T-helper 17 cell (primary cell): ENCODE measurements at regions not wholly inside any gene's neighbourhood (a gene's known extent, or its start where the extent isn't known, plus 50 kb on each side); places are given as distances from the start of the nearest gene placed in this dataset.

ENCODE experiments used
- ATAC-seq: fragments of 150-1000 bp; cut with Tn5 transposase; 2 replicates; pipeline ENCODE4 v1.10.0; 2021; ENCODE audit warnings: mild to moderate bottlenecking, moderate library complexity
- DNase-seq, 3 donors: peaks; one replicate each; pipeline versions ENCODE4 v3.0.0 to v3.0.0-alpha.2; 2020 to 2021
- H3K9me3 ChIP-seq: one replicate; pipeline ENCODE4 v1.7.0; 2013; ENCODE audit warnings: low read length, mild to moderate bottlenecking; ENCODE audit not compliant: control insufficient read depth, poor library complexity, severe bottlenecking
- H3K27ac Mint-ChIP-seq: one replicate; pipeline ENCODE4 v1.8.0; 2022; ENCODE audit warnings: mild to moderate bottlenecking, moderate library complexity, mixed read lengths
- H3K27me3 Mint-ChIP-seq: one replicate; pipeline ENCODE4 v1.8.0; 2022; ENCODE audit warnings: mixed read lengths
- H3K36me3 Mint-ChIP-seq: one replicate; pipeline ENCODE4 v1.8.0; 2022; ENCODE audit warnings: low read depth, mixed read lengths
- H3K4me1 Mint-ChIP-seq: one replicate; pipeline ENCODE4 v1.8.0; 2022; ENCODE audit warnings: mild to moderate bottlenecking, mixed read lengths
- H3K4me3 Mint-ChIP-seq: one replicate; pipeline ENCODE4 v1.8.0; 2022; ENCODE audit warnings: mild to moderate bottlenecking, moderate library complexity, mixed read lengths

DNA sequence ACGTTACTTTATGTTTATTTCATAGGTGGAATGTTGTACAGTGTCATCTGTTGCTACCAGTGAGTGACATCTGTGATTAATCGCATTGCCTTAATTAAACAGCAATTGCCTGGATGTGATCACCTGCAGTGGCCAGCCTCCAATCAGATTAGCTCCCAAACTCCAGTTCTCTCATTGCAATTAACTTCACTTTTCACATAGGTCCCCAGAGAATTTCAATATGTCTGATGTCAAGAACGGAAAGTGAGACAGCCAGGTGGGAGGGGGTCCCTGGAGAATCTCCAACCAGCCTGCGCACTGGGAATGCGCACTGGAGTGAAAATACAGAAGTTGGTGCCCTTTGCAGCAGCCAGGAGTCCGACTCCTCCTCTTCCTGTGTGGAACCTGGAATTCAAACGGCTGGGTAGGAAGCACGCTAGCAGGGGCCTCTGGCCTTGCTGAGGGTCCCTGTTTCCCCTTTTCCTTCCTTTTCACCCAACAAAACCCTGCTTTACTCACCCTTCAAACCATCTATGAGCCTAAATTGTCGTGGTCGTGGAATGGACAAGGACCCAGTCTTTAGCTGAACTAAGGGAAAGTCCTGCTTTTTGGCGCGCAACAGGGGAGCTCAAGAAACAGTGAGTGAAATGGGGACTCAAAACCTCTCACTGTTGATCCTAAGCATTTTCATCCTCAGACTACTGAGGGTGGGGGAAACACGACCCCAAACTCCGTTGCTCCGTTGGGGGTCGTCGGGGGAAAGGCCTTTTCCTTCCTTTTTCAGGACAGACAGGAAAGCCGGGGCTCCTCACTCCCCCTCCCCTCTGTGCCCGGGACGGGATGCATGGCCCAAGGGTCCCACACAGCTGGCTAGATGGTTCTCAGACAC, 1355.5 kb upstream of the LRRTM3 start:
- H3K27me3 Mint-ChIP-seq: peaks cover 4% of the 10 kb centered on the region
- no peaks in the 10 kb centered on the region for H3K9me3 ChIP-seq
- H3K36me3 Mint-ChIP-seq: no peaks in the 10 kb centered on the region
- peaks cover 2% of the 10 kb centered on the region for H3K4me1 Mint-ChIP-seq
- H3K4me3 Mint-ChIP-seq: no peak overlapping the region
- ATAC-seq: no peak
- no peak for DNase-seq
- no peak overlapping the region for H3K27ac Mint-ChIP-seq

DNA sequence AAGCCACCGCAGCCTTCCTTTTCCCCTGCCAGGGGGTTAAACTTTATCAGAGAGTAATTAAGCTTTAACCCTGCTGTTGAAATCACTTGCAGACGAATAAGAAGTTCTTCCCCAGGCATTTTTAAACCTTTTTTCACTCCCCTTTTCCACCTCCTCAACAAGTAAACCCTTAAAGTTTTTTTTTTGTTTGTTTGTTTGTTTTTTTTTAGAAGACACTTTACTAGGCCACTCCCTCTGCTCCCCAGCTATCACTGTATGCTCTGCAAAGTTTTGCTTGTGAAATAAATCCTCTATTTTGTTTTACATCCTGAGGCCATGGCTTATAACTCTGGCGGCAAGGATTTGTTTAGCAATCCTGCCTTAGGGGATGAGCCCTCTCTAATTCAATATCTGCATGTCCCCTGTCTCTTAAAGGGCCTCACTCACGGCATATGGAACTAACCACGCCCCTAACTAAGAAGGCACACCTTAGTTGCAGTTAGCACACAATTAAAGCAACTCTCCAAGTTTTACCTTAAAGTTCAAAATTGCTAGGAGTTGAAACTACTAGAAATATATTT, 1354.7 kb upstream of the LRRTM3 start:
- Mint-ChIP-seq H3K36me3 (no peaks in the 10 kb centered on the region), H3K4me3 (no peak overlapping the region), H3K27me3 (peaks cover 4% of the 10 kb centered on the region), H3K4me1 (peaks cover 2% of the 10 kb centered on the region), H3K27ac (no peak overlapping the region)
- no peak for DNase-seq
- ATAC-seq: no peak
- H3K9me3 ChIP-seq: no peaks in the 10 kb centered on the region

- DNase-seq: no peak
- no peak overlapping the region for H3K27ac Mint-ChIP-seq
- no peak for ATAC-seq
- no peaks in the 10 kb centered on the region for H3K27me3 Mint-ChIP-seq
- no peak overlapping the region for H3K4me3 Mint-ChIP-seq
- no peaks in the 10 kb centered on the region for H3K4me1 Mint-ChIP-seq
- peaks cover 2% of the 10 kb centered on the region for H3K9me3 ChIP-seq
- no peaks in the 10 kb centered on the region for H3K36me3 Mint-ChIP-seq
Observed at GRCh38 chr10:65581426-65582026, 1344.3 kb upstream of the LRRTM3 start.

GRCh38 chr10:65602182-65602865, 1323.5 kb upstream of the LRRTM3 start:
- Mint-ChIP-seq H3K4me3 (no peak overlapping the region), H3K36me3 (no peaks in the 10 kb centered on the region), H3K27me3 (no peaks in the 10 kb centered on the region), H3K4me1 (no peaks in the 10 kb centered on the region), H3K27ac (no peak overlapping the region)
- no peaks in the 10 kb centered on the region for H3K9me3 ChIP-seq
- DNase-seq: no peak
- ATAC-seq: no peak

GRCh38 chr10:65611592-65611991, 1314.2 kb upstream of the LRRTM3 start:
- no peak overlapping the region for H3K4me3 Mint-ChIP-seq
- no peak for DNase-seq
- no peaks in the 10 kb centered on the region for H3K9me3 ChIP-seq
- H3K27ac Mint-ChIP-seq: no peak overlapping the region
- no peaks in the 10 kb centered on the region for H3K36me3 Mint-ChIP-seq
- H3K4me1 Mint-ChIP-seq: no peaks in the 10 kb centered on the region
- H3K27me3 Mint-ChIP-seq: no peaks in the 10 kb centered on the region
- no peak for ATAC-seq

DNA sequence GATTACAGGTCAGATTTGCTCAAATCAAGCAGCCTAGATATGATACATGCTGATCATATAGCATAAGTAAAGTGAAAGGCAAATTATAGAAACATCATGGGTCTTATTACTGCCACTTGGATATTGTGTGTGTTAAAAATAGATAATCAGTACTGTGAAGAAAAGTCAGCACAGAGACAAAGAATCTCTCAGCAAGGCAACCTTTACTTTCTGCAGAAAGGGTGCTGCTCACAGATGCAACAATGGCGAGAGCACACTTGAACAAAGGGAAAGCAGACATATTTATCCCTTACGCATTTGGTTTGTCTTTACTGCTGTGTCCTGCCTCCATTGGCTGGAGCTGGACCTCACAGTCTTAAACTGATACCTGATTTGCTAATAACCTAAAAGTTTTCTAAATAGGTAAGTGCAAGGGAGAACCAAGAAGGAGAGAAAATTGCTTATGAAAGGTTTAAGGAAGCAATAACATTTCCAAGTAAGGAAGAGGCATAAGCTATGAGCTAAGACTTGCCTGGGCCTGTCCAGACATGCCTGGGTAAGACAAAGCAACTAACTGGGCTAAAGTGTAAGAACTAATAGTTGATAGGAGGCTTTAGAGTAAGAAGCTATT, 1310.8 kb upstream of the LRRTM3 start:
- ATAC-seq: no peak
- Mint-ChIP-seq H3K36me3 (no peaks in the 10 kb centered on the region), H3K27me3 (no peaks in the 10 kb centered on the region), H3K4me3 (no peak overlapping the region), H3K4me1 (no peaks in the 10 kb centered on the region), H3K27ac (no peak overlapping the region)
- H3K9me3 ChIP-seq: no peaks in the 10 kb centered on the region
- no peak for DNase-seq

- Mint-ChIP-seq H3K36me3 (no peaks in the 10 kb centered on the region), H3K4me1 (no peaks in the 10 kb centered on the region), H3K4me3 (no peak overlapping the region), H3K27me3 (no peaks in the 10 kb centered on the region), H3K27ac (no peak overlapping the region)
- no peak for DNase-seq
- H3K9me3 ChIP-seq: no peaks in the 10 kb centered on the region
- ATAC-seq: no peak
Observed at GRCh38 chr10:65618126-65618525, 1307.7 kb upstream of the LRRTM3 start.

DNA sequence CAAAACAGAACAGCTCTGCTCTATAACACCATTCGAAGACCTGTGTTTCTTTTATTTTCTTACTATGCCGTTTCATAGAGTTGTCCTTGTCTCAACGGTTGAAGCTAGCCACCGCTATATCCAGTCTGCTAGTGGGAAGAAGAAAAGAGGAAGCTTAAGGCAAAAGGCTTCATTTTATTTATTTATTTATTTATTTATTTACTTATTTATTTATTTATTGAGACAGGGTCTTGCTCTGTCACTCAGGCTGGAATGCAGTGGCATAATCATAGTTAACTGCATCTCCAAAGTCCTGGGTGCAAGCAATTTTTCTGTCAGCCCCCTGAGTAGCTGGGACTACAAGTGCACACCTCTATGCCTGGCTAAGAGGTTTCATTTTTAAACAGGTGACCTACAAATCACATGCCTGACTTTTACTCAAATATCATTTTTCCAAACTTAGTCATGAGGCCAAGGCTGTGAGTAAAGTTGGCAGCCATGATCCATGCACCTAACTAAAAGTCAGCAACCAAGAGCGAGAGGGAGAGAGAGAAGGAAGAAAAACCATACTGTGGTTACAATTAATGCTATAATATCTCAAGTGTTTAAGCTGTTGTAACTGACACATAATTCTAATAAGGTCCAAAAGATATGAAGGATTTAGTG, 1305.3 kb upstream of the LRRTM3 start:
- DNase-seq (no peak), ATAC-seq (no peak)
- H3K36me3 Mint-ChIP-seq: no peaks in the 10 kb centered on the region
- no peaks in the 10 kb centered on the region for H3K4me1 Mint-ChIP-seq
- H3K9me3 ChIP-seq: no peaks in the 10 kb centered on the region
- H3K27ac Mint-ChIP-seq: no peak overlapping the region
- H3K4me3 Mint-ChIP-seq: no peak overlapping the region
- H3K27me3 Mint-ChIP-seq: no peaks in the 10 kb centered on the region

DNA sequence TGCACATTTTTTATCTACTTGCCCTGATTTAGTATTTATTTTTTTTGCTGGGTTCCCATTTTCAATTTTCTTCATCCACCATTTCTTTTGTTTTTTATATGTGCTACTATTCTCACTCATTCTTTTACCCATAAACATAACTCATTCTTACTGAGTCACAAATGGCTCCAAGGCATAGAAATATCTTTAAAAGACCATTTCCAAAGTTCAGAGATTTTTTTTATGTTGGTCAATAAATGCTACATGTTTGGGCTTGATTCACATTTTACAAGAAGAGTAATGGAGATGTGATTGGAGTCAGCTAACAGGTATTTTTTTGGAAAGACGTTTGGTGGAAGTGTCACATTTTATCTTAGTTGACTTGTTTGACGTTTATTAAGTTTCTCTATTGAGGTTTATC, 1303.2 kb upstream of the LRRTM3 start:
- no peak overlapping the region for H3K4me3 Mint-ChIP-seq
- H3K27me3 Mint-ChIP-seq: no peaks in the 10 kb centered on the region
- H3K36me3 Mint-ChIP-seq: no peaks in the 10 kb centered on the region
- no peak overlapping the region for H3K27ac Mint-ChIP-seq
- no peaks in the 10 kb centered on the region for H3K9me3 ChIP-seq
- H3K4me1 Mint-ChIP-seq: no peaks in the 10 kb centered on the region
- ATAC-seq (no peak), DNase-seq (no peak)

GRCh38 chr10:65628493-65629139, 1297.2 kb upstream of the LRRTM3 start:
- ATAC-seq (no peak), DNase-seq (no peak)
- no peaks in the 10 kb centered on the region for H3K4me1 Mint-ChIP-seq
- no peak overlapping the region for H3K4me3 Mint-ChIP-seq
- no peaks in the 10 kb centered on the region for H3K9me3 ChIP-seq
- no peaks in the 10 kb centered on the region for H3K27me3 Mint-ChIP-seq
- no peaks in the 10 kb centered on the region for H3K36me3 Mint-ChIP-seq
- H3K27ac Mint-ChIP-seq: no peak overlapping the region

DNA sequence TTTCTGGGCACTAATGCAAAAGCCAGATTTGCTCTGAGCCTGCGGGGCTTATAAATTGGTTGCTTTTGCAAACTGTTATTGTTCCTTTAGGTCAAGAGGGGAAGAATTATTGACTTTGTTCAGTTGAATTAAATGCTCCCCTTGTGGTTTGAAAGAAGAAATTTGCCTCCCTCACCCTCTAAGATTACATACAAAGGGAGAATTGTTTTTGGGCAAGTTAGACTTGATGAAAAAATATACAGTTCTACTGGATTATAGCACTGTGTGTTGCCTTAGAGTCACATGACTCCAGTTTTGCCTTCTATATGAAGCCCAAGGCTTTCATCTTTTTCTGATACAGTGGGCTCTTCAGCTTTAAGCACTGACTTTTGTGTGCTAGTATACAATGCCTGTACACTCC, 1265.8 kb upstream of the LRRTM3 start:
- Mint-ChIP-seq H3K4me1 (no peaks in the 10 kb centered on the region), H3K4me3 (no peak overlapping the region), H3K27me3 (no peaks in the 10 kb centered on the region), H3K27ac (no peak overlapping the region), H3K36me3 (no peaks in the 10 kb centered on the region)
- H3K9me3 ChIP-seq: peaks cover 3% of the 10 kb centered on the region
- DNase-seq (no peak), ATAC-seq (no peak)

GRCh38 chr10:65670087-65670486, 1255.7 kb upstream of the LRRTM3 start:
- no peaks in the 10 kb centered on the region for H3K36me3 Mint-ChIP-seq
- no peak overlapping the region for H3K4me3 Mint-ChIP-seq
- no peak for DNase-seq
- H3K27me3 Mint-ChIP-seq: no peaks in the 10 kb centered on the region
- no peaks in the 10 kb centered on the region for H3K9me3 ChIP-seq
- ATAC-seq: no peak
- no peak overlapping the region for H3K27ac Mint-ChIP-seq
- no peaks in the 10 kb centered on the region for H3K4me1 Mint-ChIP-seq
